ENCODE measurements at regions not wholly inside any gene's neighbourhood (a gene's known extent, or its start where the extent isn't known, plus 50 kb on each side); places are given as distances from the start of the nearest gene placed in this dataset.

DNA sequence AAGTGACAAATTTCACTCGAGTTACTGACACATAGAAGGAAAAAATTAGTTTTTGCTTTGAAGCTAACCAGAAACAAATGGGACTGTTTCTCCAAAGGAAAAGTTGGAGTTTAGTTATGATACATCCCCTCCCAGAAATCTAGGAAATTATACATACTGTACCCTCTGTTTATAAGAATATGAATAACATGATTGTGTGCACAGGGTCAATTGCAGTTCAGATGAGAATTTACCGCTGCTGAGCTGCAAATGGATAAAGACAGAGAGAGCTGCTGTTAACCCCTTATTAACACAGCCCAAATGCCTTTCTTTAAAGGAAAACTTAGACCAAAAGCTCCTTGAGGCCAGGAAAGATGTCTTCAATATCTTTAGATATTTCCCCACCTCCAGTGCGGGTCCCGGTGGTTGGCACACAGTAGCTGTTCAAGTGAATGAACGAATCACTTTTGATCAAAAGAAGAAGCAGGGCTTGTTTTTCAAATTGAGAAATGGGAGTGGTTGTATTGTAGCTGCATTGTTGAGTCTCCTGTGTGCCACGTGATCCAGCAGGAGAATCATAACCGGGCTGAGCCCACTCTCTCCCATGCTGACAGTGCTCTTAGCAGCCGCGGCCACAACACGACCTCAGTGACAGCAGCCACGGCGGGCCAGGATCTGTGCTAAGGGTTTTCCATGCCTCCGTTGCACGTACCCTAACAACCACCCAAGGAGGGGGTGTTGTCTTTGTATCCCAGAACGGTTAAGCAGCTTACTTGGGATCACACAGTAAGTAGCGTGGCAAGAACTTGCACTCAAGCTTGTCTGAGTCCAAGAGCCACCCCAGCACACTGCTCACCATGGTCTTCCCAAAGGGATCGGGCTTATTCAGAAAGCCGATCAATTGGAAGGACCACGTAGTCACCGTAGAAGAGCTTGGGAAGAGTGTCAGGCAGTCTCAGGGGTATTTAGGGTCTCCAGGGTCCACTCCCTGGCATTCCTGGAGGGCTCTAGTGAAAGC lies 53.5 kb upstream of the BMP6 start:
- TF ChIP-seq, protein P1, sequence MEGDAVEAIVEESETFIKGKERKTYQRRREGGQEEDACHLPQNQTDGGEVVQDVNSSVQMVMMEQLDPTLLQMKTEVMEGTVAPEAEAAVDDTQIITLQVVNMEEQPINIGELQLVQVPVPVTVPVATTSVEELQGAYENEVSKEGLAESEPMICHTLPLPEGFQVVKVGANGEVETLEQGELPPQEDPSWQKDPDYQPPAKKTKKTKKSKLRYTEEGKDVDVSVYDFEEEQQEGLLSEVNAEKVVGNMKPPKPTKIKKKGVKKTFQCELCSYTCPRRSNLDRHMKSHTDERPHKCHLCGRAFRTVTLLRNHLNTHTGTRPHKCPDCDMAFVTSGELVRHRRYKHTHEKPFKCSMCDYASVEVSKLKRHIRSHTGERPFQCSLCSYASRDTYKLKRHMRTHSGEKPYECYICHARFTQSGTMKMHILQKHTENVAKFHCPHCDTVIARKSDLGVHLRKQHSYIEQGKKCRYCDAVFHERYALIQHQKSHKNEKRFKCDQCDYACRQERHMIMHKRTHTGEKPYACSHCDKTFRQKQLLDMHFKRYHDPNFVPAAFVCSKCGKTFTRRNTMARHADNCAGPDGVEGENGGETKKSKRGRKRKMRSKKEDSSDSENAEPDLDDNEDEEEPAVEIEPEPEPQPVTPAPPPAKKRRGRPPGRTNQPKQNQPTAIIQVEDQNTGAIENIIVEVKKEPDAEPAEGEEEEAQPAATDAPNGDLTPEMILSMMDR (IDR thresholded peaks at IDR 0.05; ENCODE audit: extremely low read depth in 1 of 2, insufficient read depth in 1 of 2, low read depth in 1 of 2, low read length in 2 of 2): no peak
- no peak for TF ChIP-seq MYC (IDR thresholded peaks at IDR 0.05; ENCODE audit: low read depth, low read length)
- TF ChIP-seq, protein P2, sequence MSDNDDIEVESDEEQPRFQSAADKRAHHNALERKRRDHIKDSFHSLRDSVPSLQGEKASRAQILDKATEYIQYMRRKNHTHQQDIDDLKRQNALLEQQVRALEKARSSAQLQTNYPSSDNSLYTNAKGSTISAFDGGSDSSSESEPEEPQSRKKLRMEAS (IDR thresholded peaks at IDR 0.05; ENCODE audit: insufficient read depth, insufficient read length): no peak
- no peak for TF ChIP-seq JUN (IDR thresholded peaks at IDR 0.05; ENCODE audit: borderline replicate concordance, insufficient read depth, insufficient read length, low read depth)
- no peak for TF ChIP-seq POLR2A (IDR thresholded peaks at IDR 0.05; ENCODE audit: low read depth, low read length)

Data from endothelial cell of umbilical vein (primary cell).